ENCODE measurements at regions not wholly inside any gene's neighbourhood (a gene's known extent, or its start where the extent isn't known, plus 50 kb on each side); places are given as distances from the start of the nearest gene placed in this dataset.

GRCh38 chr10:21372651-21373410, 152.7 kb downstream of the SKIDA1 start:
- Histone ChIP-seq H3F3A (ENCODE audit: insufficient read depth, low read depth) (no peaks in the 10 kb centered on the region; the same call in 1 of the 2 replicates), H2AFZ (no peak overlapping the region), H3K27me3 (ENCODE audit: insufficient read depth, low read depth) (no peaks in the 10 kb centered on the region), H3K9me3 (ENCODE audit: insufficient read depth, low read depth) (no peaks in the 10 kb centered on the region), H4K20me1 (ENCODE audit: insufficient read depth) (no peaks in the 10 kb centered on the region), H3K4me3 (peak overlapping the region; percentile 43; the same call in 1 of the 2 replicates), H3K36me3 (ENCODE audit: low read depth) (no peaks in the 10 kb centered on the region), H3K9me2 (ENCODE audit: insufficient read depth) (no peaks in the 10 kb centered on the region), H3K4me2 (peak overlapping the region; percentile 77), H3K27ac (peak overlapping the region; percentile 34; the same call in 1 of the 2 replicates), H3K4me1 (replicated peaks; ENCODE audit: insufficient read depth) (peaks cover 17% of the 10 kb centered on the region; the same call in 1 of the 2 replicates), H3K79me2 (ENCODE audit: low read depth) (no peaks in the 10 kb centered on the region)
- peak; percentile 62 to 78 for DNase-seq
- ChIA-PET CTCF (interaction anchor here (0.7 kb wide), 2 partner anchors 50 to 94 kb away, joined by 4 read pairs; no protein-coding TSS in a partner anchor), POLR2A (ENCODE audit: unreplicated experiment) (interaction anchor here (0.6 to 0.8 kb wide), 4 partner anchors 8 to 125 kb away, joined by 3 to 7 read pairs (median 4); no protein-coding TSS in a partner anchor)
- TF ChIP-seq CTCF (conservative IDR thresholded peaks at IDR 0.05): no peak
- intact Hi-C loops (cut with micrococcal nuclease; ENCODE audit: unreplicated experiment): no loop called here
- BruUV-seq (replicated peaks): no TSS peak

- intact Hi-C loops (cut with micrococcal nuclease; ENCODE audit: unreplicated experiment): no loop called here
- no peak for DNase-seq
- H2AFZ ChIP-seq: no peak overlapping the region
- peaks cover 14% of the 10 kb centered on the region for H3F3A ChIP-seq (ENCODE audit: insufficient read depth, low read depth)
- H3K79me2 ChIP-seq (ENCODE audit: low read depth): no peaks in the 10 kb centered on the region
- no peaks in the 10 kb centered on the region for H3K27me3 ChIP-seq (ENCODE audit: insufficient read depth, low read depth)
- H3K4me2 ChIP-seq: no peak overlapping the region
- no TSS peak for BruUV-seq (replicated peaks)
- no peak overlapping the region for H3K4me3 ChIP-seq
- TF ChIP-seq EZH2 (IDR thresholded peaks at IDR 0.05; ENCODE audit: low read depth) (no peak), CTCF (conservative IDR thresholded peaks at IDR 0.05) (no peak)
- peaks cover 43% of the 10 kb centered on the region for H3K4me1 ChIP-seq (replicated peaks; ENCODE audit: insufficient read depth)
- H3K9me2 ChIP-seq (ENCODE audit: insufficient read depth): no peaks in the 10 kb centered on the region
- H3K27ac ChIP-seq: no peak overlapping the region
- no peaks in the 10 kb centered on the region for H3K9me3 ChIP-seq (ENCODE audit: insufficient read depth, low read depth)
- POLR2A ChIA-PET (ENCODE audit: unreplicated experiment): no interaction called here
- CTCF ChIA-PET: no interaction called here
- no peaks in the 10 kb centered on the region for H3K36me3 ChIP-seq (ENCODE audit: low read depth)
- H4K20me1 ChIP-seq (ENCODE audit: insufficient read depth): no peaks in the 10 kb centered on the region
Observed at GRCh38 chr10:21369697-21370096, 155.8 kb downstream of the SKIDA1 start.

GRCh38 chr10:21368728-21369425, 156.6 kb downstream of the SKIDA1 start:
- H3K4me1 ChIP-seq (replicated peaks; ENCODE audit: insufficient read depth): peaks cover 49% of the 10 kb centered on the region

More at GRCh38 chr10:21368728-21369425, 156.6 kb downstream of the SKIDA1 start:
- ChIA-PET POLR2A (ENCODE audit: unreplicated experiment) (no interaction called here), CTCF (no interaction called here)
- intact Hi-C loops (cut with micrococcal nuclease; ENCODE audit: unreplicated experiment): no loop called here
- Histone ChIP-seq H3K4me3 (no peak overlapping the region), H3F3A (ENCODE audit: insufficient read depth, low read depth) (peaks cover 20% of the 10 kb centered on the region), H3K27me3 (ENCODE audit: insufficient read depth, low read depth) (no peaks in the 10 kb centered on the region), H3K9me2 (ENCODE audit: insufficient read depth) (no peaks in the 10 kb centered on the region), H3K36me3 (ENCODE audit: low read depth) (no peaks in the 10 kb centered on the region), H3K79me2 (ENCODE audit: low read depth) (no peaks in the 10 kb centered on the region), H4K20me1 (ENCODE audit: insufficient read depth) (no peaks in the 10 kb centered on the region), H2AFZ (no peak overlapping the region), H3K27ac (no peak overlapping the region), H3K4me2 (no peak overlapping the region), H3K9me3 (ENCODE audit: insufficient read depth, low read depth) (no peaks in the 10 kb centered on the region)
- DNase-seq: no peak
- TF ChIP-seq CTCF (conservative IDR thresholded peaks at IDR 0.05): no peak
- no peak for TF ChIP-seq EZH2 (IDR thresholded peaks at IDR 0.05; ENCODE audit: low read depth)
- no TSS peak for BruUV-seq (replicated peaks)
